ENCODE measurements at regions not wholly inside any gene's neighbourhood (a gene's known extent, or its start where the extent isn't known, plus 50 kb on each side); places are given as distances from the start of the nearest gene placed in this dataset.

DNA sequence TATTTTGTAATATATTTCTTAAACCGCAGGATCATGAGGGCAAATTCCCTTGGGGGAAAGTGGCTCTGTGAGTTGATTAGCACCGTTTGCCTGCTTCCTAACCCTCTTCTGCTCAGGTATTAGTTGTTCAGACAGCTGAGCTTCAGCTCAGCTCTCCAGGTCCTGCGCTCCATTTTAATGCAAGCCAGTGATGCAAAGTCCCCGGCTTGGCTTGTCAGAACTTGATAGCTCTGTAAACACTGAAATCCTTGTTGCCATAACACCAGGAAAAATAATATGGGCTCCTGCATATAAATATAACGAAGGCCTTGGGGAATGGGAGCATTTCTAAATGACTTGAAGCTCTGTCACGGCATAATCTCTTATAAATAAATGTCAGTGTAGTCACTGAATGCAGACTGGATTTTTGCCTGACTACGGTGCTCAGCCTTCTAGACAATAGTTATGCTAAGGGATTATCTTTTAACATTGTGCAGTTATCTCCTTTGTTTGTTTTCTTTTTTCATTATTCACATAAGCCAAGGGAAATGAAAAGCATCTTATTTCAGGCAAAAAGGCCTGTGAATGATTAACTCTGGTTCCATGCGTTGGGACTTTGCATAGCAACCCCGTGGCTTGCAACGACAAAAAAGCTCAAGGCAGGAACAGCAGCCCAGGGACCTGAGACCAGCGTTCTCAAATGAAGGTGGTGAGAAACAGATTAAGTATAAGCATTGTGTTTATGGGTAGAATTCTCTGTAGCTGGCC lies 253.2 kb downstream of the SPRY1 start:
- TF ChIP-seq EZH2 (IDR thresholded peaks at IDR 0.05; ENCODE audit: low read length, missing control alignments) = no peak
- TF ChIP-seq, protein P1, sequence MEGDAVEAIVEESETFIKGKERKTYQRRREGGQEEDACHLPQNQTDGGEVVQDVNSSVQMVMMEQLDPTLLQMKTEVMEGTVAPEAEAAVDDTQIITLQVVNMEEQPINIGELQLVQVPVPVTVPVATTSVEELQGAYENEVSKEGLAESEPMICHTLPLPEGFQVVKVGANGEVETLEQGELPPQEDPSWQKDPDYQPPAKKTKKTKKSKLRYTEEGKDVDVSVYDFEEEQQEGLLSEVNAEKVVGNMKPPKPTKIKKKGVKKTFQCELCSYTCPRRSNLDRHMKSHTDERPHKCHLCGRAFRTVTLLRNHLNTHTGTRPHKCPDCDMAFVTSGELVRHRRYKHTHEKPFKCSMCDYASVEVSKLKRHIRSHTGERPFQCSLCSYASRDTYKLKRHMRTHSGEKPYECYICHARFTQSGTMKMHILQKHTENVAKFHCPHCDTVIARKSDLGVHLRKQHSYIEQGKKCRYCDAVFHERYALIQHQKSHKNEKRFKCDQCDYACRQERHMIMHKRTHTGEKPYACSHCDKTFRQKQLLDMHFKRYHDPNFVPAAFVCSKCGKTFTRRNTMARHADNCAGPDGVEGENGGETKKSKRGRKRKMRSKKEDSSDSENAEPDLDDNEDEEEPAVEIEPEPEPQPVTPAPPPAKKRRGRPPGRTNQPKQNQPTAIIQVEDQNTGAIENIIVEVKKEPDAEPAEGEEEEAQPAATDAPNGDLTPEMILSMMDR (conservative IDR thresholded peaks at IDR 0.05 in 1 of 2, IDR thresholded peaks at IDR 0.05 in 1 of 2; ENCODE audit: low read depth in 1 of 2, low read length in 2 of 2) = no peak
- no peak overlapping the region for H3K4me3 ChIP-seq (replicated peaks in 1 of 4; ENCODE audit: control extremely low read depth in 1 of 4, insufficient read depth in 1 of 4, low read depth in 3 of 4, low read length in 4 of 4)
- peak overlapping the region; percentile 39 for H2AFZ ChIP-seq (ENCODE audit: low read length)
- peaks cover 9% of the 10 kb centered on the region for H3K4me1 ChIP-seq (ENCODE audit: control insufficient read depth, extremely low read depth, insufficient read depth, low read length)
- no peaks in the 10 kb centered on the region for H3K27me3 ChIP-seq (ENCODE audit: control insufficient read depth, insufficient read depth, low read length)
- H3K27ac ChIP-seq (ENCODE audit: insufficient read depth, low read length) = peak overlapping the region; percentile 33
- no peaks in the 10 kb centered on the region for H3K79me2 ChIP-seq (ENCODE audit: control insufficient read depth, insufficient read depth, low read length)
- H3K9me3 ChIP-seq (ENCODE audit: control insufficient read depth, insufficient read depth, low read depth, low read length) = no peaks in the 10 kb centered on the region
- H3K4me2 ChIP-seq (ENCODE audit: extremely low read depth, insufficient read depth, low read length) = peak overlapping the region; percentile 73
- H3K36me3 ChIP-seq (ENCODE audit: control insufficient read depth, insufficient read depth, low read length) = no peaks in the 10 kb centered on the region
- no peaks in the 10 kb centered on the region for H4K20me1 ChIP-seq (ENCODE audit: control insufficient read depth, extremely low read depth, insufficient read depth, low read length)
- peak; percentile 75 for DNase-seq (ENCODE audit: low read depth in 2 of 2)
- H3K9ac ChIP-seq (ENCODE audit: insufficient read depth, low read length) = peak overlapping the region; percentile 48

DNA sequence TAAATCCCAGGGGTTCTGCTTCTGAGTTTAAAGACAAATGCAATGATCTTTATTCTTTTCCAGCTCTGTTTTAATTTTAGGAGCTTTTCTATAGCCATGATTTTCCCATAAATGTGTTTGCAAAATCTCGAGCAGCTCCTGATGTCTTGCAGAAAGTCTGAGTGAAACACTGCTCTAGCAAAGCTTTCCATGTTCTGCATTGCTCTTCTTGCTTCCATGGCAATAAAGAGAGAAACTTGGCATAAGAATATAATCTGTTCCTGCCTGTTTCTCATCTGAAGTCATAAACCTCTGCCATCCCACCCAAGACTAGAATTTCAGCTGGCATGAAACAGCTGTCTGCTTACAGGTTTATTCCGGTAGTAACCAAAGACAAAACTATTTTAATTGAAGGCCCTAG lies 254.5 kb downstream of the SPRY1 start:
- Histone ChIP-seq H3K9ac (ENCODE audit: insufficient read depth, low read length) (no peak overlapping the region), H3K4me3 (replicated peaks in 1 of 4; ENCODE audit: control extremely low read depth in 1 of 4, insufficient read depth in 1 of 4, low read depth in 3 of 4, low read length in 4 of 4) (no peak overlapping the region), H3K79me2 (ENCODE audit: control insufficient read depth, insufficient read depth, low read length) (no peaks in the 10 kb centered on the region), H3K27ac (ENCODE audit: insufficient read depth, low read length) (no peak overlapping the region), H3K36me3 (ENCODE audit: control insufficient read depth, insufficient read depth, low read length) (no peaks in the 10 kb centered on the region), H2AFZ (ENCODE audit: low read length) (no peak overlapping the region), H3K9me3 (ENCODE audit: control insufficient read depth, insufficient read depth, low read depth, low read length) (no peaks in the 10 kb centered on the region), H3K27me3 (ENCODE audit: control insufficient read depth, insufficient read depth, low read length) (no peaks in the 10 kb centered on the region), H4K20me1 (ENCODE audit: control insufficient read depth, extremely low read depth, insufficient read depth, low read length) (no peaks in the 10 kb centered on the region), H3K4me1 (ENCODE audit: control insufficient read depth, extremely low read depth, insufficient read depth, low read length) (peaks cover 9% of the 10 kb centered on the region), H3K4me2 (ENCODE audit: extremely low read depth, insufficient read depth, low read length) (no peak overlapping the region)
- no peak for TF ChIP-seq EZH2 (IDR thresholded peaks at IDR 0.05; ENCODE audit: low read length, missing control alignments)
- TF ChIP-seq, protein P1 (conservative IDR thresholded peaks at IDR 0.05 in 1 of 2, IDR thresholded peaks at IDR 0.05 in 1 of 2; ENCODE audit: low read depth in 1 of 2, low read length in 2 of 2) = no peak
- DNase-seq (ENCODE audit: low read depth in 2 of 2) = no peak

DNA sequence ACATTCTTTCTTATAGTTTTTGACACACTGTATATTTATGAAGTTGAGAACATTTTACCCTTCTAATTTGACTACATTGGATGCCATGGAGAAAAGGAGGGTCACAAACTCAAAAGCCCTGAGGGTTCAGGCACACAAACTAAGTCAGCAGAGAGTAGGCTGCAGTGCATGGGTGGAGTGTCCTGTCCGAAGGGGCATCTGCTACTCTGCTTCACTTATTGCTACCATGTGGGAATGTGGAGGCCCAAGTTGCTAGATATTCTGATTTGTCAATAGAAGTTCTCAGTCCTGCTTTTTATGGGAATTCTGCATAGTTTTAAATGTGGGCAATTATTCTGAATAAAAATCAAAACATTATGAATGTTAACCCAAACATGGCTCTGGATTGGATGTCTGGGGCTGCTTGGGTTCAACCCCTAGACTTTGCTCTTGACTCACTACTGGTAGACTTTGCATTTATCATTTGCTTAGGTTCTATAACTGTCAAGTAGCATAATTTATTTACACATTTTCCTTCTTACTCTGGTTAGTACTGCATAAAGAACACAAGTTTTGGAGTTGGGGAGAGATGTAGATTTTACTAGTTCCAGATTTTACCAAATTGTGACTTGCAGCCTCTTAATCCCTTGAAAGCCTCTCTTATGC lies 255.1 kb downstream of the SPRY1 start:
- H3K4me3 ChIP-seq (replicated peaks in 1 of 4; ENCODE audit: control extremely low read depth in 1 of 4, insufficient read depth in 1 of 4, low read depth in 3 of 4, low read length in 4 of 4) = no peak overlapping the region
- TF ChIP-seq EZH2 (IDR thresholded peaks at IDR 0.05; ENCODE audit: low read length, missing control alignments) = no peak
- TF ChIP-seq, protein P1 (conservative IDR thresholded peaks at IDR 0.05 in 1 of 2, IDR thresholded peaks at IDR 0.05 in 1 of 2; ENCODE audit: low read depth in 1 of 2, low read length in 2 of 2) = no peak
- no peaks in the 10 kb centered on the region for H3K36me3 ChIP-seq (ENCODE audit: control insufficient read depth, insufficient read depth, low read length)
- H3K79me2 ChIP-seq (ENCODE audit: control insufficient read depth, insufficient read depth, low read length) = no peaks in the 10 kb centered on the region
- H4K20me1 ChIP-seq (ENCODE audit: control insufficient read depth, extremely low read depth, insufficient read depth, low read length) = no peaks in the 10 kb centered on the region
- H2AFZ ChIP-seq (ENCODE audit: low read length) = no peak overlapping the region
- H3K27ac ChIP-seq (ENCODE audit: insufficient read depth, low read length) = no peak overlapping the region
- DNase-seq (ENCODE audit: low read depth in 2 of 2) = no peak
- H3K27me3 ChIP-seq (ENCODE audit: control insufficient read depth, insufficient read depth, low read length) = no peaks in the 10 kb centered on the region
- no peak overlapping the region for H3K9ac ChIP-seq (ENCODE audit: insufficient read depth, low read length)
- peaks cover 9% of the 10 kb centered on the region for H3K4me1 ChIP-seq (ENCODE audit: control insufficient read depth, extremely low read depth, insufficient read depth, low read length)
- no peak overlapping the region for H3K4me2 ChIP-seq (ENCODE audit: extremely low read depth, insufficient read depth, low read length)
- no peaks in the 10 kb centered on the region for H3K9me3 ChIP-seq (ENCODE audit: control insufficient read depth, insufficient read depth, low read depth, low read length)

Measured in fibroblast of lung (primary cell).